Type B pancreatic cell (in vitro differentiated cells): ENCODE measurements at regions not wholly inside any gene's neighbourhood (a gene's known extent, or its start where the extent isn't known, plus 50 kb on each side); places are given as distances from the start of the nearest gene placed in this dataset.
"Not testable (repeated sequence)": the region's sequence is repeated elsewhere in the genome, so short reads cannot be mapped to it uniquely, and the experiment has no call there.

Experiments used
- DNase-seq: peaks from one replicate; pipeline ENCODE4 v3.0.0; 2021; ENCODE audit warnings: mixed read lengths; ENCODE audit not compliant: unreplicated experiment; ENCODE audit errors: extremely low spot score
- H3K27ac Mint-ChIP-seq: 2 replicates; pipeline ENCODE4 v1.8.0; 2021; ENCODE audit warnings: mild to moderate bottlenecking, mixed read lengths
- H3K27me3 Mint-ChIP-seq: 2 replicates; pipeline ENCODE4 v1.8.0; 2021; ENCODE audit warnings: mixed read lengths
- H3K36me3 Mint-ChIP-seq: 2 replicates; pipeline ENCODE4 v1.8.0; 2021; ENCODE audit warnings: mixed read lengths
- H3K4me1 Mint-ChIP-seq: one replicate; pipeline ENCODE4 v1.8.0; 2021; ENCODE audit warnings: mixed read lengths; ENCODE audit not compliant: unreplicated experiment
- H3K4me3 Mint-ChIP-seq: 2 replicates; pipeline ENCODE4 v1.8.0; 2021; ENCODE audit warnings: mild to moderate bottlenecking, mixed read lengths
- H3K9me3 Mint-ChIP-seq: 2 replicates; pipeline ENCODE4 v1.8.0; 2021; ENCODE audit warnings: mixed read lengths
- TF ChIP-seq, protein P1 (sequence below): fragments of 200-600 bp; sonication (generic); conservative IDR thresholded peaks from 2 replicates; pipeline ENCODE4 v1.5.0; 2021; ENCODE audit warnings: antibody characterized with exemption, mild to moderate bottlenecking

GRCh38 chr13:59038824-59039223, 1124.9 kb downstream of the DIAPH3 start:
- Mint-ChIP-seq H3K4me1 (no peaks in the 10 kb centered on the region), H3K36me3 (no peaks in the 10 kb centered on the region), H3K27ac (no peak overlapping the region), H3K4me3 (no peak overlapping the region), H3K9me3 (peaks cover 4% of the 10 kb centered on the region), H3K27me3 (no peaks in the 10 kb centered on the region)
- TF ChIP-seq, protein P1, sequence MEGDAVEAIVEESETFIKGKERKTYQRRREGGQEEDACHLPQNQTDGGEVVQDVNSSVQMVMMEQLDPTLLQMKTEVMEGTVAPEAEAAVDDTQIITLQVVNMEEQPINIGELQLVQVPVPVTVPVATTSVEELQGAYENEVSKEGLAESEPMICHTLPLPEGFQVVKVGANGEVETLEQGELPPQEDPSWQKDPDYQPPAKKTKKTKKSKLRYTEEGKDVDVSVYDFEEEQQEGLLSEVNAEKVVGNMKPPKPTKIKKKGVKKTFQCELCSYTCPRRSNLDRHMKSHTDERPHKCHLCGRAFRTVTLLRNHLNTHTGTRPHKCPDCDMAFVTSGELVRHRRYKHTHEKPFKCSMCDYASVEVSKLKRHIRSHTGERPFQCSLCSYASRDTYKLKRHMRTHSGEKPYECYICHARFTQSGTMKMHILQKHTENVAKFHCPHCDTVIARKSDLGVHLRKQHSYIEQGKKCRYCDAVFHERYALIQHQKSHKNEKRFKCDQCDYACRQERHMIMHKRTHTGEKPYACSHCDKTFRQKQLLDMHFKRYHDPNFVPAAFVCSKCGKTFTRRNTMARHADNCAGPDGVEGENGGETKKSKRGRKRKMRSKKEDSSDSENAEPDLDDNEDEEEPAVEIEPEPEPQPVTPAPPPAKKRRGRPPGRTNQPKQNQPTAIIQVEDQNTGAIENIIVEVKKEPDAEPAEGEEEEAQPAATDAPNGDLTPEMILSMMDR: no peak
- DNase-seq: no peak

- H3K4me1 Mint-ChIP-seq: no peaks in the 10 kb centered on the region
- TF ChIP-seq, protein P1: no peak
- H3K27me3 Mint-ChIP-seq: no peaks in the 10 kb centered on the region
- H3K4me3 Mint-ChIP-seq: no peak overlapping the region
- no peaks in the 10 kb centered on the region for H3K36me3 Mint-ChIP-seq
- H3K27ac Mint-ChIP-seq: no peak overlapping the region
- H3K9me3 Mint-ChIP-seq: peaks cover 4% of the 10 kb centered on the region
- DNase-seq: no peak
Observed at GRCh38 chr13:59043016-59043415, 1120.7 kb downstream of the DIAPH3 start.

DNA sequence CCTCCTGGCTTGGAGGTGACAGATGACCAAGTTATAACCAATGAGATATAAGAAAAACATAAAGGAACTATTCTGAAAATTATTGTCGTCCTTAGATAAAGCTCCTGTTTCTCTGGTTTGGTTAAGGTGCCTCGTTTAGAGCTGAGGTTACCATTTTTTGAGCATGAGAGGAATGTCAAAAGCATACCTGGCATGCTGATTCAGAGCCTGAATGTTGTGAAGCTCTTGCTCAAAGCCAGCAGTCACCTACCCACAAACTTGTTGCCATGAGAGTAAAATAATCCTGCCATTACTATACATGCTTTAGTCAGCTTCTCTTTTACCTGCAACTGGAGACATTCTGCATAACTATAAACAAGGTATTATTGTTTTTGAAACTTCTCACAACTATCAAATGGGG, 1116.2 kb downstream of the DIAPH3 start:
- Mint-ChIP-seq H3K4me1 (no peaks in the 10 kb centered on the region), H3K4me3 (no peak overlapping the region), H3K27me3 (no peaks in the 10 kb centered on the region), H3K27ac (no peak overlapping the region), H3K36me3 (no peaks in the 10 kb centered on the region), H3K9me3 (peaks cover 2% of the 10 kb centered on the region)
- DNase-seq: no peak
- TF ChIP-seq, protein P1: no peak

- DNase-seq: no peak
- H3K27ac Mint-ChIP-seq: no peak overlapping the region
- no peak overlapping the region for H3K4me3 Mint-ChIP-seq
- TF ChIP-seq, protein P1: no peak
- no peaks in the 10 kb centered on the region for H3K9me3 Mint-ChIP-seq
- no peaks in the 10 kb centered on the region for H3K4me1 Mint-ChIP-seq
- no peaks in the 10 kb centered on the region for H3K27me3 Mint-ChIP-seq
- no peaks in the 10 kb centered on the region for H3K36me3 Mint-ChIP-seq
Observed at GRCh38 chr13:59061621-59062020, 1102.1 kb downstream of the DIAPH3 start.

DNA sequence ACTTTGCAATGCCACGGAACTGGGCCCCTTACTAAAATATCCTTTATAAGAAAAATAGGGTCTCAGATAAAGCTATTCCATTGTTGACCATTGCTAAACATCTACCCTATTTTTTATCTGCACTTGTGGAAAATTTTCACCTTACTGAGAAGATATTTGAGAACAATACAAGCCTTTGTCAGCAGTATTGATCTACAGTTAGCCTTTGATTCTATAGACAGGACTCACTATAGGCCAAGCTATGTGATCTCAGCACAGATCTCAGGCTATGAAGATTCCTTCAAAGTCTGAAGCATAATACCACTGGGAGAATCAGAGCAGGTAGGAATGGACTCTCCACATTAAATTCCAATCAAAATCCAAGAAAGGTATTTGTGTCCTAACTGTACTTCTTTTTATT, 1099.7 kb downstream of the DIAPH3 start:
- TF ChIP-seq, protein P1: no peak
- H3K4me3 Mint-ChIP-seq: no peak overlapping the region

GRCh38 chr13:59076386-59076785, 1087.3 kb downstream of the DIAPH3 start:
- not testable (repeated sequence) for H3K36me3 Mint-ChIP-seq, H3K4me3 Mint-ChIP-seq, H3K27ac Mint-ChIP-seq, DNase-seq, H3K4me1 Mint-ChIP-seq, H3K27me3 Mint-ChIP-seq
- H3K9me3 Mint-ChIP-seq: peaks cover 26% of the 10 kb centered on the region

More for the DNA sequence above, 1099.7 kb downstream of the DIAPH3 start:
- H3K9me3 Mint-ChIP-seq: no peaks in the 10 kb centered on the region
- DNase-seq: no peak
- no peak overlapping the region for H3K27ac Mint-ChIP-seq
- no peaks in the 10 kb centered on the region for H3K4me1 Mint-ChIP-seq
- no peaks in the 10 kb centered on the region for H3K27me3 Mint-ChIP-seq
- no peaks in the 10 kb centered on the region for H3K36me3 Mint-ChIP-seq
